OCI-M1 (cell line): ENCODE measurements at regions not wholly inside any gene's neighbourhood (a gene's known extent, or its start where the extent isn't known, plus 50 kb on each side); places are given as distances from the start of the nearest gene placed in this dataset.
A peak's percentile ranks its signal among the peaks of the same experiment; 100 is the strongest.

ENCODE experiments used
- DNase-seq: peaks from one replicate; lab custom pipeline; 2025; lab: John Stamatoyannopoulos, UW

DNA sequence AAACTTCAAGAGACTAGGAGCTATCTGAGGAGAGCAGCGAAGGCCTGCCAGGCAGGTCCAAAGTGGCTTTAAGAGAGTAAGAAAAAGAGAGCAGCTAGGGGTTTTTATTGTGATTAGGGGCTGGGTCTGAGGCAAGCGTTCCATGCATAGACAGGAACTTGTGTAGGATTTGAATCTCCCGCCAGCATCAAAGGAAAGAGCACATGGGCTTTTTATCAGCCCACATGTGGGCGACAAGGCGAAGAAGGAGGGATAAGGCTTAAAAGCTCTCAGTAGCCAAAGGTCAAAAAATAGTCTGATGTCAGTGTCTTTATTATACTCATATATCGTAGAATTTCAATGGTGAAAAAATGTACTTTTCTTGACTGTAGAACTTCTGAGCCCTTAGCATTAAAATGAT, 178.5 kb upstream of the TMEFF2 start:
- DNase-seq, result no peak

DNA sequence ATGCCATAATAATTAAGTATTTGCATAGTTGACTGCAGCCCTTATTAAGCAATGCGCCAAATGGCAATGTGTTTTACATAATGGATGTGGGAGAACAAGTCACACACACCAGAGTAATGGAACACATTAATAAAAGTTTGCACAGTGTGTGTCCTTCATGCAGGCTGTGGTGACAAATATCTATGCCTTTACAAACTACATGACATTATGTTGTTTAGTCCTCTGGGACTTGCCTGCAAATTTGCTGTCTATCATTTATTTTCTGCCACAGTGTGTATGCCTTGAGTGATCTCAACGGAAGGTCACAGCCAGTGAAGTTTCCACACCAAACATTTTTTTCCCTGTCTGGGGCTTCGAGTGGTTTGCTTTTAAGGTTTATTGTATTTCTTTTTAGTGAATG, 175.2 kb upstream of the TMEFF2 start:
- DNase-seq, result no peak

DNA sequence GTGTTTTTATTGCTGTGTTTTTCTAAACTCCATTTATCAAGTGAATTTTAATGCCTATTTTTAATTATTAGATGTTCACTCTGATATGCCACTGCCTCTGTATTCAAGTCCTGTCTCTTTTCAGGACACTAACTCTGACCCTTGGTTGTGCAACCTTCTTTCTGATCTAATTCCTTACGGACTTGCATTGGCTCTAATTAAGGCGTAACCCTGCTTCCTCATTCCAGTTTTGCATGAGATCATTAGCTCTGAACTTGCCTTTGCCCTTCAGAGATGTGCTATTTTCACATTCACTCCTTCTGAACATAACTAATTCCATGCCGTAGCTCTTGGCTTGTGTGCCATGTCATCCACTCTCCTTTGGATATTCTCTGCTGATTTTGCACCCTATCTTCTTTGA, 162.5 kb upstream of the TMEFF2 start:
- no peak for DNase-seq

DNA sequence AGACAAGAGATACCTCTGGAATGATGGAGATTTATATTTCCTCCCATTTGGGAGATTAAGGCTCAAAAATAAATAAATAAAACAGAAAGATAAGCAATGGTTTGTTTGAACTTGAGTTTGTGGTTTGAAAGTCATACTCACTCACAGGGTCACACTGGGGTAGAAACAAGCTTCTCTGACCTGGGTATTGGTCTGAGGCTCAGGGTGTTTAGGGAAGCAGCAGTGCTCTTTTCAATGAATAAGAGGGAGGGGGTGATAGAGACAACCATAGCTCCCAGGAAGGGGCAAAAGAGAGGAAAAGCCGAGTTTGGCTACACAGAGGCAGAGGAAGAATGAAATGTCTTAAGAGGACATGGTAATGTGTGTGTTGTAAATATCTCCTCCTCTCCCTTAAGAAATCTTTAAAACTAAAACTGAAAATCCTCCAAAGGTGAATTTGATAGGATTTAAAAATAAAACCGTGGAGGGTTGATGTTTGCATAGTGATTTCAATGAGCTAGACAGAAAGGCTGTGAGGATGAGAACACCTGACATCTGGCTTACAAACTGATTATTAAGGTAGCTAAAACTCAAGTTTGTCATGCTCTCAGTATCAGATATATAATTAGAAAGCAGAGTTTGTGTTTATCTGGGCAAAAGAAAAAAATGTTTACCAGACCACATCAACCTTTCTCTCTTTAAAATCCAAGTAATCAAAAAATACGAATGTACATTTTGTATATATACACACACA, 159.9 kb upstream of the TMEFF2 start:
- DNase-seq, result peak; percentile 13

DNA sequence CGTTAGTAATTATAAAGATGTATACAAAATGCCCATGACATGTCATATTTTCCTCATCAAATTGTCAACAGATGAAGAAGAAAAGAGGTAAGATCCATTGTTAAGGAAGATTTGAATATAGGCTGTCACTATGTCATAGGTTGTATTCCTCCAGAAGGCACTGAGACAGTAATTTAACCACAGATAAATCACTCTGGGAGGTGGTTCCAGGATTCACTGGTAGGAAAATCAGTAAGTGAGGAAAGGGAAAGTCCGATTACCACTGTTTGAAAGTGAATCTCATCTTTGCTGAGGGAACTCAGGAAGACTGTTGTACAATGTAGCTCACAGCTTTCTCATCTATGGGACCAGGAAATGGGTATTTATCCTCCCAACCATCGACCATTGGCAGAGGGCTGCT, 152.8 kb upstream of the TMEFF2 start:
- DNase-seq, result no peak

DNA sequence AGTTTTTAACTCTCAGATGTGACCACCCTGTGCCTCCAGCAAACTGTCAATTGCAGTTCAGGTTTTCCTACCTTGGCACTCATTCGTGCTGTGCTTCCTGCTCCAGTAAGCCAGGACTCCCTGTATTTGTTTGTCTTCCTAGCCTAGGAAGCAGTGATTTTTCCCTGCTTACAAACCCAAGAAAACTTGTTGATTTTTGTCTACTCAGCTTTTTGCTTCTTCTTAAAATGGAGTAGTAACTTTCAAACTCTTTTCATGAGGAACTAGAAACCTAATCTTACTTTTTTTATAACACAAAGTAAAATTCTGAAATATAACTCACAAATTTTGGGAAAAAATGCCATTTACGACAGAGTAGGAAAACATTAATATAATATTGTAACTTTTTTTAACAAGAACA, 150.6 kb upstream of the TMEFF2 start:
- DNase-seq, result no peak

DNA sequence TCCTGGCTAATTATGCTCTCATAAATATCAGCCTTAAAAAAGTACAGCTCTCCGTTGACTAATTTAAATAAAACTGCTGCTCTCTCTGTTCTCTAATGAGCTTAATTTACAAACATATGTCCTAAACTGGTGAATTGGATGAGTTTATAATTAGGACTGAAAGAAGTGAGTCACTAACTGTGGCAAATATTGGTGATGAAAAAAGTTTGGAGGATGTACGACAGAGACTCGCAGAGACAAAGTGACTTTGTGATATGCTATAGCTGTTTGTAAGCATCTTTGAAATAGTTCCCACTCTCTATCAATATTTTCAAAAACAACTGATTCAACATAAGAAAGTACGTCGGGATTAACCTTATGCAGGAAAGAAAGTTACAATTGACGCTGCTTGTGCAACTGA, 138.9 kb upstream of the TMEFF2 start:
- no peak for DNase-seq

DNA sequence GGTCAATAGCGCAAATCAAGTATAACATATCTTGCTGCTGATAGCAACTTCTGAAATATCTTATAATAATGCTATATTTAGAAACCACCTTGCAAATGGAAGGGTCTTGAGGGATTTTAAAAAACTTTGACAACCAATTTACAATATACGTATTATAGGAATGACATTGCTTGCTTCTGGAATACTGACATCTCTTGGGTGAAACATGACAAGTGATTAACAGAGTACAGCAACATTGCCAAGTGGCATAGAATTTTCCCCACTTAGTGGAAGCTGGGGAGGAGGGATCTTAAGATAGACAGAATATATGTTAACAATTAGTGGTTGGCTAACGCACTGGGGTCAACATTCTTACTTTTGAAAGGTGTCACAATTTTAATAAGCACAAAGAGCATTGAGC, 133.6 kb upstream of the TMEFF2 start:
- DNase-seq, result no peak

DNA sequence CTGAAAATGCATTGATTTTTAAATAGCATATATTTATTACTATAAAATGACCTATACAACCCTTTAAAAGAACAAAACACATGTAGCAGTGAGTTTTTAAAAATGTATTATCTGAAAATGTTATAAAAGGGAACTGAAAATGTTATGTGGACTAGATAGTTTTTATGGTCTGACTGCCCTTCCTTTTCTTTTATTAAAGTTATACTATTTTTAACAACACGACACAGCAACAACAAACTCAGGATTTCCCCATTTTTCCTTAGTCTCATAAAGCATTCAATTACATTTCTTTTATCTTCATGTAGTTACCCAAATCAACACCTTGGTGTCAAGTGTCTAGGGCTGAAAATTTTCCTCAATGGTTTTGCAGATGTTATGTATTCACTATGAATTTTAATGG, 132.8 kb upstream of the TMEFF2 start:
- no peak for DNase-seq

DNA sequence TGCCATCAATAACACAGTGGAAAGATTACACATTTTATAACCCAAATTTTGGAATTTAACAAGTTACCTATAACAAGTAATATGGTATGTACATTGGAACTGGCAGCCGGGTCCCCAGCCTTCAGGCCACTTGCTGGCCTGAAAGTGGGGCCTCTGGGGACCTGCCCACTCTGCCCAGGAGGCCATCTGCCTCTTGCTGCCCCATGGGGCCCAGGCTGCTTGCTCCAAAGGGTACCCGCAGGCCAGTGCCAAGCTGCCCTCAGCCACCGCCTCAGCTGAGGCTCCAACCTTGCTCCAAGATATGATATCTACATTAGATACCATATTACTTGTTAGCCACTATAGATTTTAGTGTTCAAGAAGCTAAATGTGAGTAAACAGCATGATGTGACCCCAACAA, 120.8 kb upstream of the TMEFF2 start:
- DNase-seq, result no peak

DNA sequence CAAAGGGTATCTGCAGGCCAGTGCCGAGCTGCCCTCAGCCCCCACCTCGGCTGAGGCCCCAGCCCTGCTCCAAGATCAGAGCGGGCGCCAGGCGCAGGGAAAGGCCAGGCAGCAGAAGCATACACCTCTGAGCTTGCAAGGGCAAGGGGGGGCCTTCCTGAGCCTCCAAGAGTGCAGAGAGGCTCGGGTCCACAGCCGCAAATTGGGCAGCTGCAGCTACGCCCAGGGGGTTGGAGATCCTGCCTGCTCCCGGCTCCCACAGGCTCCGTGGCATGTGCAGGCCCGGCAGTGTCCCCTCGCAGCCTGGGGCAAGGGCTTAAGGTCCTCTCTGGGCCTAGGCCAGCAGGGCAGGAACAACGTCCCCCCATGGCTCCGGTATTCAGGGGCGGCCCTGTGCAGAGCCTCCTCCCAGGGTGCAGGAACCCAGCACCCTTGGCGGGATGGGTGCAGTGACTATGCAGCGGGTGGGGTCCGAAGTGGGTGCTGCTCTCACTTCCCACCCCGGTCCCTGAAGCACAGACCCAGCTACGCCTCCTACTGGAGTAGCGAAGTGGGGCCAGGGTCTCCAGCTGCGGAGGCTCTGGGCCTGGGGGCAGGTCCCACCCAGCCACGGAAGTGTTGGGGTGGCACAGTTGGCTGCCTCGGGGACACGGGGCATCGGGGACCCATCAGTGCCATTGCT, 120.2 kb upstream of the TMEFF2 start:
- no peak for DNase-seq

DNA sequence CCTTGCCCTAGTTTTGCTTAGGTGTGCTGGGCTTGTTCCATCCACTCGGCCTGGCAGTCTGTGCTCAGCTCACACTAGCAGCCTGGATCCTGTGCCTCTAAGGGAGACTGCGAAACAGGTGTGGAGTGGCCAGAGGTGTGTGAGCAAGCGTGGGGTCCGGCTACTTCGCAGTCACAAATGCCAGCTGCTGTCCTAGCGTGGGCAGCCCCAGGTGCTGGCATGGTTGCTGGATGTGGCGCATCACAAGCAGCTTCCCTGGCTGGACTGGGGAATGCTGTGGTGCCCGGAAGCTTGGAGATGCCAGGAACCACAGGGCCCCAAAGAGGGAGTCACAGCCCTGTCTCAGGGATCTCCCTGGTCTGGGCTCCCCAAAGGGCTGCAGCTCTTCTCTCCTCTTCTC, 119.0 kb upstream of the TMEFF2 start:
- no peak for DNase-seq

DNA sequence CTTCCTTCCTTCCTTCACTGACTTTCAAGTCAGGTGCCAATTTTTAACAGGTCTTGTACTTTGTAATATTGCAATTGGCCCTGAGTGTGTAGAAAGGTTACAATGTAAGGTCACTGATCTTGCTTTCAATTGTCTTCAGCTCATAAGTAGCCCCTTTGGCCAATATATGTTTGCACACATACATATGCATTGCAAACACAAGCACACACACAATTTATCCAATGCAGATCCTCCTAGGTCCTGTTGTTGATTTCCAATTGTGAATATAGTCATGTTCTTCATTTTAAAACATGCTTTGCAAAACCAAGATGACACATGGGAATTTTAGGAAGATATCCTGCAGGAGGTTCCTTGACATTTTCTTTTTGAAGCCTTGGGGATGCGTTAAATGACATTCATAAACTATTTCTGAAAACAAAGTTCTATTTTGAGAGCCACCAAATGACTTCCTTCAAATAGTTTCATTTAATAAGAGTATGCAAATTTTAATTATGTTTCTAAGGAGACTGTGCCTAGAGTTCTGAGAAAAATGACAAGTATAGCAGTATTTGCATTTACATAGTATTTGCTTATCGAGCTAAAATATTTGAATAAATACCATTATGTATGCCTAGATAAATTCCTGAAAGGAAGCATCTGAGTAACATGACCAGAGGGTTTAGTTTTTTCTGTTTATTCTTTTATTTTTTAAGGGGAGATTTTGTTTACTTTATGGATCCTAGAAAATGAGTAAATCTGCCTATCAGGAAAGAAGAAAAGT, 117.1 kb upstream of the TMEFF2 start:
- no peak for DNase-seq

DNA sequence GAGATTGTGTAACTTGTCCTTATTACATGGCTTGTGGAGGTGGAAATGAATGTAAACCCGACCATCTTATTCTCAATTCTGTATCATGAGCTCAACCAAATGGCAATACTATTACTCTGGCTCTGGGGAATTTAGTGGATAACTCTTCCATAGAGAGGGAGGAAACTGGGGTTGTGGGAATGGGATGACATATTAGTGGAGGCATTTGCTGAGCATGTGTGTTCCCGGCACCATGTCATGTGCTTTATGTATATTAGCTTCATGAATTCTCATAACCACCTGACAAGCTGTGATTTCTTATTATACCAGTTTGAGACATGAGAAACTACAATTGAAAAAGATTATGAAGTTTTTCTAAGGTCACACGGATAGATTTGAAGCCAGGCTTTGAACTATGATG, 112.8 kb upstream of the TMEFF2 start:
- no peak for DNase-seq

DNA sequence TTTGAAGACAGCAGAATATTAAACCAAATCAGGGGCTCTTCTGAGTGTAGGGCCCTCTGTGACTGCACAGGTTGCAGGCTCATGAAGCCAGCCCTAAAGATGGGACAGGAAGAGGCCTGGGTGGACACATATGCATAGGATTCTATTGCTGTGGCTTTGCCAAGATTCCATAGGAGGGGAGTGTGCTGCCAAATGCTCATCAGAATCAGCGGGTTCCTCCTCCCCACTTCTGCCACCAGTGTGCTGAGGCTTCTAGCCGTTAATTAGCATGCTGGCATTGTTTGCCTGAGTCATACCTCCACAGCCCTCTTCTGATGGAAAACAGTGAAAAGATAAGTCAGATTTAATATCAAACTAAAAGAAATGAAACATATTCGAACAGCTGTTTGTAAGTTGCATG, 103.9 kb upstream of the TMEFF2 start:
- DNase-seq, result no peak

DNA sequence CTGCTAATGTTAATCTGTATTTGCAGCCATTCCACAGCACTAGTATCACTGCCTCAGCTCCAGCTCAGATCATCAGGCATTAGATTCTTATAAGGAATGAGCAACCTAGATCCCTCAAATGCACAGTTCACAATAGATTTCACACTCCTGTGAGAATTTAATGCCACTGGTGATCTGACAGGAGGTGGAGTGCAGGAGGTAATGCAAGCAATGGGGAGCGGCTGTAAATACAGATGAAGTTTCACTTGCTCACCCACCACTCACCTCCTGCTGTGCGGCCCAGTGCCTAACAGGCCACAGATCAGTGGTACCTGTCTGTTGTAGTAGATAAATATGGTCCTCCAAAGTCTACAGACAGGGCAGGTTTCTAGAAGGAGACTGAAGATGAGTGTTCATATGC, 97.7 kb upstream of the TMEFF2 start:
- no peak for DNase-seq

DNA sequence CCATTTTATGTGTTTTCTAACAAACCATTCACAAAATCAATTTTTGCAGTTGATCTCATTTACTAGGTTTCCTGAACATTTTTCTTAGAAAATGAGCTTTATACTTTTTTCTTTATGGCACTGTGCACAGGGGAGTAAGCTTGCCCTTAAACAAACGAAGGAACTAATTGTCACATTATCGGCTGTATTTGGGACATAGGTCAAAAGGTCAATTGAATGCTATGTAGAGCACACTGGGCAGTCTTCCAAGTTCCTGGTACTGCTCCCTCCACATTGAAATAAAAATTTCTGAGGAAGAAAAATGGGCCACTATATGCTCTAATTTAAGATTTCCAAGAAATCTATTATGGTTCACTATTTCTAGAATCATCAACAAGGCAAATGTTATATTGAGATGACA, 93.6 kb upstream of the TMEFF2 start:
- peak; percentile 20 for DNase-seq

DNA sequence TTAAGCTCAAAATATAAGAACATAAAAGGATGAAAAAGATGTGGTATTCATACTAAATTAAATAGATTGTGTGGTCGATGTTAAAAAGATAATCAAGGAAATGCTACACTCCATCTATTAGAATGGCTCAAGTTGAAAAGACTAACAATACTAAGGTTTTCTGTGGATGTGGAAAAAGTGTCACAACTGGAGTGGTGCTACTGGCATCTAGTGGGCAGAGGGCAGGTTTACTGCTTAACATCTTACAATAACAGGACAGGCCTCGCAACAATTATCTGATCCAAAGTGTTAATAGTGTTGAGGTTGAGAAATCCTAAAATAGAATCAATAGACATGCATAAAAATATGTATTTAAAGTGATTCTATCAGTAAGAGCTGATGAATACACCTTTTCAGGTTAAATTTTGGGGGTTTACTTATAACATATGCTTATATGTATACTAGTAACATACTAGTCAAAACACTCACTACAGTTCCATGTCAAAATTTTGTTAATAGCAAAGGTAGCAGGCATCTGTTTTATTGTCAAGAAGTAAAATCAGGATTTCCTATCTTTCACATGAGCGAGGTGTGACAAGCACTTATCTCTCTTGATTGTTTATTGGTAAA, 91.5 kb upstream of the TMEFF2 start:
- DNase-seq, result peak; percentile 62

DNA sequence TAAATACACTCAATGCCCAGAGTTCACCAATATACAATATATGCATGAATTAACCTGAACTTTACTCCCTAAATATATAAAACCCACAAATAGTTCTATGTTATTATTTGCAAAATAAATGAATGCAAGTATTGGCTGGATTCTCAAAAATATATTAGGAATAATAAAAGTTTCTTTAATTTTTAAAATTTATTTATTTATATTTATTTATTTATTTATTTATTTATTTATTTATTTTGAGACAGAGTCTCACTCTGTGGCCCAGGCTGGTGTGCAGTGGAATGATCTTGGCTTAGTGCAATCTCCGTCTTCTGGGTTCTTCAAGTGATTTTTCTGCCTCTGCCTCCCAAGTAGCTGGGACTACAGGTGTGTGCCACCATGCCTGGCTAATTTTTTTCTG, 88.7 kb upstream of the TMEFF2 start:
- no peak for DNase-seq

DNA sequence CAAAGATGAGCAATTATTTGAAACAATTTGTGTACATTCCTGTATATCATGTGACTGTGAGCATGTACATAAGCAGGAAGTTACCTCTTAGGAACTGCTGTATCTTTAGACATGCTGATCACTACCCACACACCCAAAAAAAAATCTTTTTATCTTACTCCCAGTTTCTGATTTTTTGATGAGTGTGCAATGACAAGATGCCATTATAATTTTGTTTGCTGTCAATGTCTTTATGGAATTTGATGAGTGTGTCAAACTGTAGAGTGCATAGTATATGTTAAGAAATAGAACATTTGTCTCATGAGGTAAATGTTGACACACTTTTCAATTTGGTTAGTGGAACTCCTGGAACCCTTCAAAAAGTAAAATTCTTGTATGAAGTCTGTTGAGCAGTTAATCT, 84.0 kb upstream of the TMEFF2 start:
- DNase-seq, result no peak

DNA sequence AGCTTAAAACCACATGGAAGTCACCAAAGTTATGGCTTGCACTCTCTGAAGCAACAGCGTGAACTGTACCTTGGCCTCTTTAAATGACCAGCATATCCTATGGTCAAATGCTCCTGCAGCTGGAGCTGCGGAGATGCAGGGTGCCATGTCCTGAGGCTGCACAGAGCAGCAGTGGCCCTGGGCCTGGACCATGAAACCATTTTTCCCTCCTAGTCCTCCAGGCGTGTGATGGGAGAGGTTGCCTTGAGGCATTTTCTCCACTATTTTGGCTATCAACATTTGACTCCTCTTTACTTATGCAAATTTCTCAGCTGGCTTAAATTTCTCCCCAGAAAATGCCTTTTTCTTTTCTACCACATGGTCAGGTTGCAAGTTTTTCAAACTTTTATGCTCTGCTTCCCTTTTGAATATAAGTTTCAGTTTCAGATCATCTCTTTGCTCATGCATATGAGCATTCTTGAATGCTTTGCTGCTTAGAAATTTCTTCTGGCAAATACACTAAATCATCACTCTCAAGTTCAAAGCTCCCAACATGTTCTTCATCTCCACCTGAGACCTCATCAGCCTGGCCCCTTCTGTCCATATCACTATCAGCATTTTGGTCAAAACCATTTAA, 82.9 kb upstream of the TMEFF2 start:
- no peak for DNase-seq

DNA sequence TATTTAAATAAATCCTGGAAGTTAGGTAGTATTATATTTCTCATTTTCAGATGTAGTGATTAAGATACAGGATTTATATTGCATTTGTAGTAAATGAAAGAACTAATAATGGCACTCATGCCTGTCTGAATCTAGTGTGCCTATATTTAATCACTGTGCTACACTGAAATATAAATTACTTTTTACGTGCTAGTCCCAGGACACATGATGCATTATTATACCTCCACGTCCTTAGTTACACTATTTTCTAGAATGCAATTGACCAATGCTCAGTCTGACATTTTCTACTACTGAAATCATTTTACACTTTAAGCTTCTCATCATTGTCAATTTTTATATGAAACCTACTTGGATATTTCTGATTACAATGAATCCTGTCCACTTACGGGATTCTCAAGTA, 80.9 kb upstream of the TMEFF2 start:
- no peak for DNase-seq
